IgD-negative memory B cell (primary cell): ENCODE measurements at regions not wholly inside any gene's neighbourhood (a gene's known extent, or its start where the extent isn't known, plus 50 kb on each side); places are given as distances from the start of the nearest gene placed in this dataset.

Source experiments
- H3K27ac Mint-ChIP-seq, 3 donors: one replicate each; pipeline ENCODE4 v1.8.0; 2020 to 2022; ENCODE audit warnings: mild to moderate bottlenecking in 3 of 3, mixed read lengths in 3 of 3, moderate library complexity in 1 of 3
- H3K27me3 Mint-ChIP-seq: one replicate; pipeline ENCODE4 v1.8.0; 2021; ENCODE audit warnings: mixed read lengths
- H3K36me3 Mint-ChIP-seq: one replicate; pipeline ENCODE4 v1.8.0; 2020; ENCODE audit warnings: mild to moderate bottlenecking, mixed read lengths
- H3K4me1 Mint-ChIP-seq, 3 donors: one replicate each; pipeline ENCODE4 v1.8.0; 2020 to 2022; ENCODE audit warnings: mixed read lengths in 3 of 3, mild to moderate bottlenecking in 1 of 3
- H3K4me3 Mint-ChIP-seq, 4 donors: one replicate each; pipeline ENCODE4 v1.8.0; 2020 to 2022; ENCODE audit warnings: mild to moderate bottlenecking in 4 of 4, mixed read lengths in 4 of 4, moderate library complexity in 3 of 4
- H3K9me3 Mint-ChIP-seq, 3 donors: one replicate each; pipeline ENCODE4 v1.8.0; 2020 to 2021; ENCODE audit warnings: mixed read lengths in 3 of 3, mild to moderate bottlenecking in 1 of 3

DNA sequence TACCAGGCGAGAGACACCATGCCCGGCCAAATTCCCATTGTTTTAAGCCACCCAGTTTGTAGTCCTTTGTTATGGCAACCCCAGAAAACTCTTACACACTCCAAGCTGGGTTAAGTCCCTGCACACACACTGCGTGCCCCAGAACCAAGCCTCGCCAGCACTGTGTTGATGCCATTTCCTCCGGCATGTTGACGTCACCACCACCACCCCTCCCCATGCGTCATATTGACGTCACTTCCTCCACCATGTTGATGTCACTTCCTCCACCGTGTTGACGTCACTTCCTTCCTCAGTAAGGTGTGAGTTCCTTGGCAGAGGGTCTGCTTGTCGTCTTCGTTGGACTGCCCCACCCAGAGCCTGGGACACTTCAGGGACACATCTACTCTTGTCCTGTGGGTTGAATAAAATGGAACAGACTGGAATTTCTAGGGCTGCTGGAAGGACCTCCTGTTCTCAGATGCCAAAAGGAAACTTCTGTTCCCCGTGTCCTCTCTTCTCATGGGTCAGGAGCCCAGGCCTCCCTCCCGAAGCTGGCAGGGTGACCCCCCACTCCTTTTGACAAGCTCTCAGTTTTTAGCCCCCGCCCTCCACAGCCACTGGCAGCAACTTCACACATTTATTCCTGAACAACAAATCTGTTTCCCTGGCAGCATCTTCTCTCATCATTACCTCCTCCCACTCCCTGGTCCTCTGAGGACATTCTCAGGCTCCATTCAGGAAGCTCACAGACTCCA is 643.3 kb downstream of the NPHP4 start:
- no peak overlapping the region for H3K4me3 Mint-ChIP-seq

DNA sequence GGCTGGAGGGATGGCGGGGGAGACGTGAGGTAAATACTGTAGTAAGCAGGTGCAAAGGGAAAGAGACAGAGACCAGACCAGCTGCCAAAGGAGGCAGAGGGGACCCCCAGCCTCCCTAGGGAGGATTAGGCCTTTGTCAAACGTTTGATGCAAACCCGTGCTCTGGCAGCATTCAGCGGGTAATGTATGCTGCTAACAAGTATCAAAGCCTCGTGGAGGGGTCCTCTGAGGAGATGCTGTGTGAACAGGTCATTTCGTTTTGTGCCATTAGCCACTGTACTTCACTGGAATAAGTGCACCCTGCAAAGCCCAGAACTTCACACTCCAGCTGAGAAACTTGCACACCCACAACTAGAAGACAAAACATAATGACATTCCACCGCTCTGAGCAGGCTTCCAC is 644.5 kb downstream of the NPHP4 start:
- no peaks in the 10 kb centered on the region for H3K36me3 Mint-ChIP-seq
- no peaks in the 10 kb centered on the region for H3K4me1 Mint-ChIP-seq
- no peak overlapping the region for H3K27ac Mint-ChIP-seq
- peaks cover 1 to 14% (median 1%) of the 10 kb centered on the region in 3 donors for H3K9me3 Mint-ChIP-seq
- H3K27me3 Mint-ChIP-seq = no peaks in the 10 kb centered on the region
- no peak overlapping the region for H3K4me3 Mint-ChIP-seq

More for the DNA sequence above, 643.3 kb downstream of the NPHP4 start:
- Mint-ChIP-seq H3K36me3 (no peaks in the 10 kb centered on the region), H3K9me3 (peaks cover 1 to 14% (median 1%) of the 10 kb centered on the region in 3 donors), H3K27me3 (no peaks in the 10 kb centered on the region), H3K4me1 (no peaks in the 10 kb centered on the region), H3K27ac (no peak overlapping the region)

GRCh38 chr1:5345556-5345955 is 646.7 kb downstream of the NPHP4 start:
- Mint-ChIP-seq H3K27ac (no peak overlapping the region), H3K4me1 (no peaks in the 10 kb centered on the region), H3K9me3 (peaks cover 1 to 14% (median 1%) of the 10 kb centered on the region in 3 donors), H3K4me3 (no peak overlapping the region), H3K36me3 (no peaks in the 10 kb centered on the region), H3K27me3 (no peaks in the 10 kb centered on the region)

DNA sequence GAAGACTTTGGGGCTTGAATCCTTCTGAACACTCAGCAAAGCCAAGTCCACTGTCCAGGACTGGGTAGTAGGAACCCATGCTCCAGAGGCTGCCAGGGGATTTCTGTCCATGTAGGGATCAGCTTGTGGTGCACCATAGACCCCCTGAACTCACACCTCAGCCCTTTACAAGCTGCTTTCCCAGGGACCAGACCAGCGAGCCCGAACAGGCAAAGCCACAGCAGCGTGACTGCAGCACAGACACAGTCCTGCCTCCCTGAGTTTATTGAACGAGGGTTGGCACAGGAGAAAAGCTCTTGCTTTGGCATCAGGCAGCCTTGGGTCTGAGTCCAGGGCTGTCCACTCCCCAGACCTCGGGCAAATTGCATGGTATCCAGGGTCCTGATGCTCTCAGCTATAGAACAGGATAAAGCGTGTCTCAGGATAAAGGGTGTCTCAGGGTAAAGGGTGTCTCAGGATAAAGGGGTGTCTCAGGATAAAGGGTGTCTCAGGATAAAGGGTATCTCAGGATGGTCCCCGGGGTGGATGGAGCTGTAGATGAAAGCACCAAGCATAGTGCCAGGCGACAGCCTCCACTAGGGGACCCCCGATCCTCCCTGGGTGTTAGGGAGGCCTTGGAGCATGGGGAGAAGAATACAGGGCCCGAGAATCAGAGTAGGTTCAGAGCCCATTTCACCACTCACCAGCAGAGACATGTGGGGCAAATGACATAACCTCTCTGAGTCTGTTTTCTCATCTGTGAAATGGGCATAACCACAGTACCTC is 648.8 kb downstream of the NPHP4 start:
- Mint-ChIP-seq H3K4me1 (no peaks in the 10 kb centered on the region), H3K27me3 (no peaks in the 10 kb centered on the region), H3K27ac (no peak overlapping the region), H3K9me3 (peaks cover 0 to 10% (median 1%) of the 10 kb centered on the region in 3 donors), H3K4me3 (no peak overlapping the region), H3K36me3 (no peaks in the 10 kb centered on the region)

DNA sequence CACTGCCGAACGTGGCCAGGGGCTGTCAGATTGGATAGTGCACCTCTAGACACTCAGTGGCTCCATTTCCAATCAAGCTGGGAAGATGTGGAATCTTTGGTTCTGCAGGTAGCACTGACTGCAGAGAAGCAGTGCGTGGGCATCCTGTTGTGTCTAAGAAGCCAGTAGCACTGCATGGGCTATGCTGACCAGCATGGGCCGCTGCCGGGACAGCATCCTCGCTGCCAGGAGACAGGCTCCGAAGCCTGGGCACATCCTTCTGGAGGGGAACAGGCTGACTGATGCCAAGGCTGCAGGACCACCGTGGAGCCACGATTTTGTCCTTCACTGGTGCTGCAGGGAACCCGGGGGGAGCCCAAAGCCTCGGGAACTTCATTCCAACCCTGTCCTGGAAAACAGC is 649.4 kb downstream of the NPHP4 start:
- Mint-ChIP-seq H3K4me1 (no peaks in the 10 kb centered on the region), H3K27me3 (no peaks in the 10 kb centered on the region), H3K36me3 (no peaks in the 10 kb centered on the region), H3K9me3 (peaks cover 0 to 10% (median 1%) of the 10 kb centered on the region in 3 donors), H3K27ac (no peak overlapping the region), H3K4me3 (no peak overlapping the region)

GRCh38 chr1:5342172-5342571 is 650.1 kb downstream of the NPHP4 start:
- no peaks in the 10 kb centered on the region for H3K4me1 Mint-ChIP-seq
- H3K36me3 Mint-ChIP-seq = no peaks in the 10 kb centered on the region
- no peaks in the 10 kb centered on the region for H3K27me3 Mint-ChIP-seq
- H3K4me3 Mint-ChIP-seq = no peak overlapping the region
- H3K27ac Mint-ChIP-seq = no peak overlapping the region
- H3K9me3 Mint-ChIP-seq = peaks cover 0 to 7% (median 1%) of the 10 kb centered on the region in 3 donors

DNA sequence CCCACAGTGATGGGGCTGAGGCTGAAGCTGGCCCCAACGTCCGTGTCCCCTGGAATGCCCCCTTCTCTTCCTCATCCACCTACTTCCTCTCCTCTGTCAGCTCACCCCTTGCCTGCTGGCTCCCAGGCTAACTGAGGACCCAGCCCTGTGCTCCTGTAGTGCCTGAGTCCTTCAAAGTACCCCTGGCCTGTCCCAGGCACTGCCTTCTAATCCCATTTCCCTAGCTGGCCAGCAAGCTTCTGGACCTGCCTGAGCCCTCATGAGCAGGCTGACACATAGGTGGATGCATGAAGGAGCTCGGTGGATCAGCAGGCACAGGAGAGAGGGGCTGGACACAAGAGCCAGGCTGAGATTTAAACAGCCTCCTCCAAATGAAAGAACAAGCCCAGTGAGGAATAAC is 650.8 kb downstream of the NPHP4 start:
- Mint-ChIP-seq H3K27ac (peak overlapping the region in 1 of 3 donors; percentile 80), H3K36me3 (no peaks in the 10 kb centered on the region), H3K4me3 (no peak overlapping the region), H3K4me1 (no peaks in the 10 kb centered on the region), H3K9me3 (peaks cover 0 to 3% (median 0%) of the 10 kb centered on the region in 3 donors), H3K27me3 (no peaks in the 10 kb centered on the region)

- no peaks in the 10 kb centered on the region for H3K36me3 Mint-ChIP-seq
- no peak overlapping the region for H3K27ac Mint-ChIP-seq
- no peaks in the 10 kb centered on the region for H3K4me1 Mint-ChIP-seq
Measured at GRCh38 chr1:5340560-5341130, 651.6 kb downstream of the NPHP4 start.

DNA sequence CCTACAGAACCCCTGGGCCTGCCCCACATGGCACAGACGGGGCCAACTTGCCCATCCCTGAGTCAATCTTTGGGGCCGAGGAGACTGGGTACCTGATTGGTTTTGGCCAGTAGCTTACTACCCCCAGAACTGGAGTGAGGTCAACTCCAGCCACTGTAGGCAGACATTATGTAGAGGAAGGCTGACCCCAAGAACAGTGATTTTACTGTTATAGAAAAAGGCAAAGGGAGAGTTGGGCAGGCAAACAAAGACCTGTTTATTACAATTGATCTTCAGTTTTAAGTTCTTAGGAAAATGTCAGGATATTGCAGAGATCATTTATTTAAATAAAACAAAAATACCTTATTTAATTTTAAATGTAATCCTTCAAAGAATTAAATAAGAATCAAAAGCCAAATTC is 653.8 kb downstream of the NPHP4 start:
- H3K27ac Mint-ChIP-seq = no peak overlapping the region
- H3K4me3 Mint-ChIP-seq = no peak overlapping the region
- peaks cover 0 to 8% (median 2%) of the 10 kb centered on the region in 3 donors for H3K9me3 Mint-ChIP-seq
- H3K27me3 Mint-ChIP-seq = peaks cover 2% of the 10 kb centered on the region
- no peaks in the 10 kb centered on the region for H3K4me1 Mint-ChIP-seq
- no peaks in the 10 kb centered on the region for H3K36me3 Mint-ChIP-seq

More at GRCh38 chr1:5340560-5341130, 651.6 kb downstream of the NPHP4 start:
- Mint-ChIP-seq H3K9me3 (peaks cover 0 to 7% (median 2%) of the 10 kb centered on the region in 3 donors), H3K4me3 (no peak overlapping the region), H3K27me3 (peaks cover 2% of the 10 kb centered on the region)

DNA sequence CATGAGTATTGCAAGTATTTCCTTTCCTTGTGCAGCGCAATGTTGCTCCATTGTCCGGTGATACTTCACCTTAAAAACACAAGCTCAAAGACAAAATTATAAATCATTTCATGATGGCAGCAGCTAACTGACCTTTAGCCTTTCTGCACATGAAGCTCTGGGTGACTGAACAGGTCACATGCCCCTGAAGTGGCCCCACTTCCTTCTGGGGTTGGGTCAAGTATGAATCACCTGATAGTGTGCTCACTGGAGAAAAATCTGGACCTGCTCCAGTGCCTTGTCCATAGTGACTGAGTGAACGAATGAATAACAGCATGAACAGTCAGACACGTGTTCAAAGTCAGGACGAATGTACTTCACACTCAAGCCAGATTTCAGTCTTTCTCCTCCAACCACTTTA is 658.9 kb downstream of the NPHP4 start:
- Mint-ChIP-seq H3K9me3 (peaks cover 1 to 8% (median 2%) of the 10 kb centered on the region in 3 donors), H3K4me3 (no peak overlapping the region), H3K36me3 (no peaks in the 10 kb centered on the region), H3K27ac (no peak overlapping the region), H3K27me3 (peaks cover 2% of the 10 kb centered on the region), H3K4me1 (no peaks in the 10 kb centered on the region)

DNA sequence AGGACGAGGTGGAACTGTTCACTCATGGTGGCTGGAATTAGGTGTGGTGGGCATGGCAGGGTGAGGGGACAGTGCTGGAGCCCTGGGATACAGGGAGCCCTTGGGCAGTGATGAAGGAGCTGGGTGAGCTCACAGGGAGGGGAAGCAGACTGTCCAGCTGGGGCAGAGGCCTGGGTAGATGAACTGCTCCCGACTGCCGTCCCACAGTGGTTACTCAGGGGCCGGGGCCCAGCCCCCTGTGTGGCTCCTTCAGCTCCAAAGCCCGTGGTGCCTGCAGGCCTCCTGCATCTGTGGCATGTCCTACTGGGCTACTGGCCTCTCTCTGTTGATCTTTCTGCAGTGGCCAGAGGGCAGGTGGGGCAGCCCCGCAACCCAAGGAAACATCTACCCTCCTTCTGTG is 661.1 kb downstream of the NPHP4 start:
- no peak overlapping the region for H3K4me3 Mint-ChIP-seq
- H3K4me1 Mint-ChIP-seq = no peaks in the 10 kb centered on the region
- H3K27ac Mint-ChIP-seq = no peak overlapping the region
- H3K36me3 Mint-ChIP-seq = no peaks in the 10 kb centered on the region
- peaks cover 2% of the 10 kb centered on the region for H3K27me3 Mint-ChIP-seq
- H3K9me3 Mint-ChIP-seq = peaks cover 4 to 16% (median 5%) of the 10 kb centered on the region in 3 donors

DNA sequence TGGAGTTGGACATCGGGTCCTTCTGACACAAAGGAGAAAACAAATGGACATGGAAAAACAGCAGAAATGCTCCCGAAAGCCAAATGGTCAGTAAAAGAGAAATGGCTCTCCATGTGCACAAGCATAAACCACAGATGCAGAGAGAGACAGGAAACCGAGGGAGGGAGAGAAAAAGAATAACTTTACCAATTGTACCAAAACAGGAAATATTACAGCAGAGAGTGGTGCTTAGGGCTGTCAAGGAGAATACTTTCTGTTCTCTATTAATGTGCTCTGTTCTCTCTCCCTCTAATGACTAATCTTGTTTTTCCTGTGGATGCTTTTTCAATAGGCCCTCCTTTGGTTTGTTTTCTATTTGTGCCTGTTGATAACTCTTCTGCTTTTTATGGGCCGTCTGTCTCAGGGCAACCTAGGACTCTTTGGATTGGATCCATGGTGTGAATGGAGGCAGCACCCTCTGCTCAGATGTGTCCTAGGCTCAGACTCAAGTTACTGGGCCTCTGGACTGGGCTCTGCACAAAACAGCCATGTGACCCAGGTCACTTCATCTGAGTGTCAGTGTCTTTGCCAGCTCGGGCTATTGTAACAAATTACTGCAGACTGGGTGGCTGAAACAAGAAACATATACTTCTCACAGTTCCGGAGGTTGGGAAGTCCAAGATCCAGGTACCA is 663.0 kb downstream of the NPHP4 start:
- Mint-ChIP-seq H3K9me3 (peaks cover 2 to 12% (median 5%) of the 10 kb centered on the region in 3 donors), H3K4me3 (no peak overlapping the region), H3K27me3 (no peaks in the 10 kb centered on the region), H3K27ac (peak overlapping the region in 1 of 3 donors; percentile 78), H3K4me1 (no peaks in the 10 kb centered on the region), H3K36me3 (no peaks in the 10 kb centered on the region)

- no peaks in the 10 kb centered on the region for H3K4me1 Mint-ChIP-seq
- no peaks in the 10 kb centered on the region for H3K36me3 Mint-ChIP-seq
- no peak overlapping the region for H3K27ac Mint-ChIP-seq
- H3K4me3 Mint-ChIP-seq = no peak overlapping the region
- peaks cover 4 to 20% (median 7%) of the 10 kb centered on the region in 3 donors for H3K9me3 Mint-ChIP-seq
- H3K27me3 Mint-ChIP-seq = no peaks in the 10 kb centered on the region
Measured at GRCh38 chr1:5324883-5325282, 667.3 kb downstream of the NPHP4 start.

DNA sequence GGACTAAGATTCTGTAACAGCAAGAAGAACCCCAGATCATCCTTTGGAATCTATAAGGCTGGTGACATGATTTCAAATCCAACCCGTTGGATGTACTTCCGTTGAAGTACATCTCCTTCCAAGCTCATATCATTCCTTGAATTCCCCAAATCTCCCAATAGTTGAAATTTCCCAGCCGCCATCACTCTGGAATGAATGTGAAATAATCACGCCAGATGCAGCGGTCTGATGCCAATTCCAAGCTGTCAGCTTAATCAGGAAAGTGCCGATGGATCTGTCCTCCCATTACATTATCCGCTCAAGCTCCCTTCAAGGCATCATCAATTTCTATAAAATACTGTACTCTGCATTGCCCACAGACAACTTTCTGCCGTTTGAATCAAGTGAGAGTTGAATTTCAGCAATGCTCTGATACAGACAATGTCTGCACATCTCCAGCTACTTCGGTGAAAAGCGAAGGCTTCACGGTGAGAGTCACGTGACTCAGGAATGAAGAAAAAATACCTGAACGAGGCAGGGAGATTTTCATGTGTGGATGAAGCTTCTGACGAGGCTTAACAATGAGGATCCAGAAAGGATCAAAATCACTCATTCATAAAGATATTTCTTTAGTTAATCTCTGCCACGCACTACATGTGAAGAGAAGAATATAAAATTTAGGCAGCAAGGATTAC is 663.9 kb downstream of the AJAP1 start:
- Mint-ChIP-seq H3K36me3 (no peaks in the 10 kb centered on the region), H3K9me3 (peaks cover under 1 to 12% (median 7%) of the 10 kb centered on the region in 3 donors), H3K27ac (no peak overlapping the region), H3K27me3 (no peaks in the 10 kb centered on the region), H3K4me3 (no peak overlapping the region), H3K4me1 (no peaks in the 10 kb centered on the region)
